PC-9 (cell line): ENCODE measurements at regions not wholly inside any gene's neighbourhood (a gene's known extent, or its start where the extent isn't known, plus 50 kb on each side); places are given as distances from the start of the nearest gene placed in this dataset.

Source experiments
- EZH2 ChIP-seq: fragments of 200-600 bp; sonication (generic); IDR thresholded peaks from 2 replicates; pipeline ENCODE4 v1.8.0; 2017; ENCODE audit warnings: antibody characterized with exemption, low read depth
- TF ChIP-seq, protein P1 (sequence below): fragments of 200-600 bp; sonication (generic); conservative IDR thresholded peaks from 2 replicates; pipeline ENCODE4 v1.6.1; 2017; ENCODE audit warnings: mixed run types, antibody characterized with exemption, mild to moderate bottlenecking, moderate library complexity

DNA sequence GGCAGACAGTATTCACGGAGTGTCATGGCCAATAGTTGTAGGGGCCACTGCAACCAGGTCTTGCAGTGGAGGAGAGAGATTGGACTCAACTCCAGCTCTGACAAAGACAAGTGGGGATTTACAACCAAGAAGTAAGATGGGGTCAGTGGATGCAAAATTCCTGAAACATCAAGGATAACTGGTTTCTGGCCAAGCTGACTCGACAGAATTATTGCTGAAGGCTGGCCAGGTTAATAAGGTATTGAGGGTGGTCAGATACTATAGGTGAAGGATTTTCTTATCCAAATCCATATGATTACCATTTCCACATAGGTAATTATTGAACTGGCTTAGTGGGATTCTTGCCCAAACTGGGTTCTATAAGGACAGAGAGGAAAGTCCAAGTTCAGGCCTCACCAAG is 64.9 kb upstream of the FOXG1 start:
- TF ChIP-seq, protein P1, sequence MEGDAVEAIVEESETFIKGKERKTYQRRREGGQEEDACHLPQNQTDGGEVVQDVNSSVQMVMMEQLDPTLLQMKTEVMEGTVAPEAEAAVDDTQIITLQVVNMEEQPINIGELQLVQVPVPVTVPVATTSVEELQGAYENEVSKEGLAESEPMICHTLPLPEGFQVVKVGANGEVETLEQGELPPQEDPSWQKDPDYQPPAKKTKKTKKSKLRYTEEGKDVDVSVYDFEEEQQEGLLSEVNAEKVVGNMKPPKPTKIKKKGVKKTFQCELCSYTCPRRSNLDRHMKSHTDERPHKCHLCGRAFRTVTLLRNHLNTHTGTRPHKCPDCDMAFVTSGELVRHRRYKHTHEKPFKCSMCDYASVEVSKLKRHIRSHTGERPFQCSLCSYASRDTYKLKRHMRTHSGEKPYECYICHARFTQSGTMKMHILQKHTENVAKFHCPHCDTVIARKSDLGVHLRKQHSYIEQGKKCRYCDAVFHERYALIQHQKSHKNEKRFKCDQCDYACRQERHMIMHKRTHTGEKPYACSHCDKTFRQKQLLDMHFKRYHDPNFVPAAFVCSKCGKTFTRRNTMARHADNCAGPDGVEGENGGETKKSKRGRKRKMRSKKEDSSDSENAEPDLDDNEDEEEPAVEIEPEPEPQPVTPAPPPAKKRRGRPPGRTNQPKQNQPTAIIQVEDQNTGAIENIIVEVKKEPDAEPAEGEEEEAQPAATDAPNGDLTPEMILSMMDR, result no peak
- no peak for TF ChIP-seq EZH2
